ENCODE measurements at regions not wholly inside any gene's neighbourhood (a gene's known extent, or its start where the extent isn't known, plus 50 kb on each side); places are given as distances from the start of the nearest gene placed in this dataset.

DNA sequence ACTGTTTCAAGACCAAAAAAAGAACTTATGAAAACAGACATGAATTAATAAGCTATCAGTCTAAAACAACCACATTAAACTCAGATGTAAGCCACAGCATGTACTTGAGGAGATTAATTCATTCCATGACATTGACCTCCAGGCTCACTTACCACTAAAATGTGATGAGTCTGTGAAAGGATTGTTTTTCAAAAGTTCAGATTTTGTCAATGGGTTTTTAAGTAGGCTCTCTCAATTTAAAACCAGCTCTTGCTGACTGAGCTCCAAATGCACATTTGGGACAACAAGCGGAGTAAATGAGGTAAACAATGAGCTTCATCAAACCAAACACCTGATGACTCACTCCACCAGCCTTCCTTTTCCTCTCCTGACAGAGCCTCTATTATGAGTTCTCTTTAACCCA lies 197.0 kb downstream of the SIM1 start:
- DNase-seq (ENCODE audit: low spot score), result no peak

DNA sequence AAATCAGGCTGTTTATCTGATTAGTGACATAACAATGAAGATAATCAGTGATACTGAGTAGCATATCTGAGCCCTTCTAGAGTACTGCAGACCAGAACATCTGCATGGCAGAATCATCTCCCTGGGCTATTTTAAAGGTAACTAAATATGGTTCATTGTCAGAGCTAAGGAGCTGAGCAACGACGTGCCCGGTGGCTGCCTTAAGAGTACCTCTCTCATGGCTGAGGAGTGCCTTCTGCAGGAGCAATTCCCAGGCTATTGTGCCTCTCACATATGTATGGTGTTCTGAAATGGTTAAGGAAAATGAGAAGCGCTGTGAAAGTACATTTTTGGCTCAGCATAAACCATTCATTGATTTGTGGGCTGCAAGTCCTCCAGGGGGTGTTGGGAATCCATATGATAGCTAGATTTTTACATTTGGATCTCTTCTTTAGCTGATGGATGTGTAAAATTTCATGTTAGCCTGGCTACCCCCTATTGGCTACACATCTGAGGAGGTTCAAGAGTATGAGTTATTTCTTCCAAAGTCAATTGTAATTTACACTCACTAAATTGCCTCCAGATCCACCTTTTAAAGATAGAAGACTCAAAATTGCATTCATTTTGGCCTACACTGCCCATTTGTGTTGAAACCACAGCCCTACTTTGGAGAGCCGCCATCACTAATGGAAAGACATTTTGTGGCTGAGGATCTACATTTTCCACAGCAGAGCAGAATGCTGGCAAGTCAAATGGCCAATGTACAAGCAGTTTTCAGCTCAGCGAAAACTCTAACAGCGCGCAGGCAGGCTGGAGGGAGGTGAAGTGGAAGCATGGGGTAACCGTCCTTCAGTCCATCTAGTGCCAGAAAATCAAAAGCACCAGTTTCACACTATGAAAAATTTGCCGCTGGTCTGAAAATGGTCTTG lies 198.0 kb downstream of the SIM1 start:
- no peak for DNase-seq (ENCODE audit: low spot score)

DNA sequence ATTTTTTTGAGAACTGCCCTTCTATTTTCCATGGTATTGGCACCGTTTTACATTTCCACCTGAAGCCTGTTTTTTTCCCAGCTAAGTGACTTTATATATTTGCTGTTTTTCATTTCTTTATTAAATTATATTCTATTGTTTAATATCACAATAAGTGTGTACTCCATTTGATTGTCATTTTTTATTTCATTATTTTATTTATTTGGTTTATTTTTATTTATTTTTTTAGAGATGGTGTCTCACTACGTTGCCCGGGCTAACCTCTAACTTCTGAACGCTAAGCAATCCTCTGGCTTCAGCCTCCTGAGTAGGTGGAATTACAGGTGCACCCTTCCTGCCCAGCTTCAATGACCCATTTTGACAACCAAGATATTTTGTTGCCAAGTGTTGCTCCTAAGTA lies 202.6 kb downstream of the SIM1 start:
- no peak for DNase-seq (ENCODE audit: low spot score)

DNA sequence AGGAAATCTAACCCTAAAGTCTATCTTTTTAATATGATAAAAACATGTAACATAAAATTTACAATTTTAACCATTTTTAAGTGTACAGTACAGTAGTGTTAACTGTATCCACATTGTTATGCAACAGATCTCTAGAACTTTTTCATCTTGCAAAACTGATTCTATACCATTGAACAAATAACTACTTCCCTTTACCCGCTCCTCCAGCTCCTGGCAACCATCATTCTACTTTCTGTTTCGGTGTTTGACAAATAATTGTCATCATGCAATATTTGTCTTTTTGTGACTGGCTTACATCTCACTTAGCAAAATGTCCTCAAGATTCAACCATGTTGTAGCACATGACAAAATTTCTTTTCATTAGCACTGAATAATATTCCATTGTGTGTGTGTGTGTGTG lies 203.2 kb downstream of the SIM1 start:
- no peak for DNase-seq (ENCODE audit: low spot score)

DNA sequence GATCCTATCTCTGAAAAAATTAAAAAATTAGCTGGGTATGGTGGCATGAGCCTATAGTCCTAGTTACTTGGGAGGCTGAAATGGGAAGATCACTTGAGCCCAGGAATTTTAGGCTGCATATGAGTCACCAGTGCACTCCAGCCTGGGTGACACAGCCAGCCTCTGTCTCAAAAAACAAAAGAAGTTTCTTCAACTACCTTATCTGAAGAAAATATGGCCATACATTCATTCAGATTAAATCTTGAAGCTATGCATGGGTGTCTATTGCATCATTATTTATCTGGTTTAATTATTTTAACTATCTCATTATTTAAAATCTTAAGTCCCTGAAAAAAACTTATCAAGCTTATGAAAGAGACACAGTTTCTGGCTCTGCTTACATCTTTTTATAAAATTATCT lies 204.1 kb downstream of the SIM1 start:
- DNase-seq (ENCODE audit: low spot score), result no peak

DNA sequence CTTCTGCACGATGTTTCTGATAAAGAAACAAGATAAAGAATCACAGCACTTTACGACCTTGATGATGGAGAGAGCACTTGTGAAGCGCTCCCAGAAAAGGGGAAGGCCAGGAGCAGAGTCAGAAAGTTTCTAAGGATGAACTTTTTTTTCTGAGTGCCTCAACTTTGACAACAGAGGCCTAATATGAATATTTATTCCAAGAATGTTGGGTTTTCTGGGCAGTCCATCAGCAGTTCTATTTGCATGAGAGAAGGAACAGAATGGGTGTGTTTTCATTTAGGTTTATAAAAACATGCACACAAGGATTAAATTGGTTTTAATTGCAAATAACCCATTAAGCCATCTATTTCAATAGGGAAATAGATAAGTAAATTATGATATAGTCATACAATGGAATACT lies 204.9 kb downstream of the SIM1 start:
- DNase-seq (ENCODE audit: low spot score), result no peak

DNA sequence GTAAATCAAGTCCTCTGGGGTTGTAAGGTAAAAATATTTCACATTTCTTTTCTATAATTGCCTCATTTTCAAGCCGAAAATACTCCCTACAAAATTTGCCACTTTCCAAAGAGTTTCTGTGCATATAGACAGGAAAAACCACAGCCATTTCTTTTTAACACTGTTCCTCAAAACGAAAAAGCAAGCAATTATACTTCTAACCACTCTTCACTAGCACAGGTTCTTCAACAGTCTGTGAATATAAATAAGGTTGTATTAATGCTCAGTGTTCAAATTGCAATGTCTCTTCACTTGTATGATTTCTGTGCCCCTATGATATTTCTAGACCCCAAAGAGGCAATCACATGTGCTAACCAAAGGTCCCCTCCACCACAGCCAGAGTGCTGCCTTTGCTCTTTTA lies 206.0 kb downstream of the SIM1 start:
- no peak for DNase-seq (ENCODE audit: low spot score)

DNA sequence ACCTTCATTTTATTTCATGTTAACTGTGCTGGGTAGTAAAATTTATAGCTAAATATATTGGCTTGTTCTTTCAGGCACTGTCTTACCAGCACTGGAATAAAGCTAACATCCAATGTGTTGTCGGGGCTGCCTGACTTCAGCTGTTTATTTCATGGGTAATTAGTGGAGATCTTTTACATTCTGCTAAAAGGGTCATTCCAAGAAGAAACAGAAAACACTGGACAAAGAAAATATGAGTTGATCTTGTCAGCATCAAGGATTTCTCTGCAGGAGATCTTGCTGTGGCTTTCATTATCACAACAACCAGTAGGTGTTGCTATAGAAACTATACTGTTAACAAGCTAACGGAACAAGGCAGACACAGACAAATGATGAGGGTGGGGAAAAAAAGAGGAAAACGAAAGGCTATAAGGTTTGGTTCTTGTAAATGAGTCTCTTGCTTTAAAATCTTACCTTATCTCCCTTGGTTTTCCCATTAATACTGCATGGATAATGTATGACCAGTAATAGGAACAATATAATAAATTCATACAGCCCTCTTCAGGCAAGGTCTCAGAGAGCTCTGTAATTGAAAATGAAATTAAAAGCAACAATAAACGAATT lies 206.8 kb downstream of the SIM1 start:
- DNase-seq (ENCODE audit: low spot score), result peak; percentile 26

DNA sequence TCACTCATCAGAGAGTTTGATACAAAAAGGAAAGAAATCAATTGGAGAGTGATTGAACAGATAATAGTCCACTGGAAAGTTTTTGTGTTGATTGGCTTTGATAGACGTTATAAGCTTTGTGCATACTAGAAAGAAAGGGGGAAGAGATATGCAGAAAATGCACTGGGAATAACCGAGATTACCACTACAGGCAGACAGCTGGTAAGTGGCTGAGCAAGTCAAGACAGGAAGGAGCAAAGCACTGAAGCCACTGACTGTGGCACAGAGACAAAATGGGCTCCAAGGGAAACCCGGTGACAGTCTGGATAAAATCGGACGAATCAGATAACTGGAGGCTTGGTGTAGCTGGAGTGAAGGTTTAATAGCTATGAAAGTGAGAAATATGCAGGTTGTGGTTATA lies 209.0 kb downstream of the SIM1 start:
- DNase-seq (ENCODE audit: low spot score), result no peak

DNA sequence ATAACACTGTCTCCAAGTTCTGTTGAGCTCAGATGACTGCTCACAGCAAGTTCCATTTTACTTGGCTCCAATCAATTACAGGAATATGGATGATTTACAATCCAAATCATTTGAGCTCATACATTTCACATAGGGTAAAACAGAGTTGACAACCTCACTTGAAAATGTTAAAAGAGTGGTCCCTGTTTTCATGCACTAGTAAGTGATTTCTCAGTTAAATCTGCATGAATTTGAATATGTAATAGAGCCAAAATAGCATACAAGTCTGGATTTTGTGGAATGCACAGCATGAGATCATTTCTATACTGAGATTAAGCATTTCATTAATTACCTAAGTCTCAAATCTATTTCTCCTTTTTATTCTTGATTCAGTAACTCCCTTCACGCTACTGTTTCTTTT lies 217.6 kb downstream of the SIM1 start:
- DNase-seq (ENCODE audit: low spot score), result no peak

DNA sequence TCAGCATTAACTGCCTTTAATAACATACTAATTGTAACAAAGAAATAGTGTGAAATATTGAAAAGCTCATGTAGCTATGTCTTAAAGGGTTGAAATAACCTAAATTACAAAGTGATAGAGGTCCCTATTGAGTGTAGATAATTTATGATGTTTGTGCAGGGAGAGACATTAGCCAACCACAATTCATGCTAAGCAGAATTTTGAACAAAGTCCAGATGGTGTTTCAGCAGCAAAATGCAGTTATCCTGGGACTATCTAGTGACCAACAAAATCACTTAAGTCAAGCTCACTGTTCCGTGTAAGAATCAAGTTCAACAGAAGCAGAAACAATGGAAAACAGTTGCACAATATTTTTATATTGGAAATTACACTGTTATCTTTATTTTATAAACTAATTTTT lies 218.5 kb downstream of the SIM1 start:
- DNase-seq (ENCODE audit: low spot score), result no peak

DNA sequence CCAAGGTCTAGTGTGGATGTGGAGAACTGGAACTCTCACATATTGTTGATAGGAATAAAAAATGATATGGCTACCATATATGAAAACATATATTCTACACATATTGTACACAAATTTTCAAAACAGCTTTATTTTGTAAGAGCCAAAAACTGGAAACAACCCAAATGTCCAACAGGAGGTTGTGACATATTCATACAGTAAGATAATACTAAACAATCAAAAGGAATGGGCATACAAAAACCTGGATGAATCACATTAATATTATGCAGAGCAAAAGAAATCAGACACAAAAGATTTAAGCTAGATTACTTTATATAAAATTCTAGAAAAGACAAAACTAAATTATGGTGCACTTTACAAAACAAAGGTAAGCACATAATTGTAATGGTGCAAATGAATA lies 223.9 kb downstream of the SIM1 start:
- DNase-seq (ENCODE audit: low spot score), result no peak

DNA sequence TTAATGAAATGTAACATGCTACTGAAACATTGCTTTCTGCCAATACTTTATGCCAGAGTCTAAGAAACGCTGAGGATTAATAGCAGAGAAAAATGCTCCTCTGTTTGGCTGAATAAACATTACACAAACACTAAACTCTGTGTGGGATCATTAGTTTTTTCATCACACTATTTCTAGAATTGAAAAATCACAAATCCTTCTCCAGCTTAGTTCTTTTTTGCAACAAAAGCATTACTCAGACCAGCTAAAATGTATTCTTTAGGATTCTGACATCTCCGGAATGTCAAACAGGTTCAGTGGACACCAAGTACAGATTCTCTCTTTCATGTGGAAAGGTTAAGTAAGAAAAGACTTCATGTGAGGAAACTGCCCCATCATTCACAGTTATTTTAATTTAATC lies 226.9 kb downstream of the SIM1 start:
- no peak for DNase-seq (ENCODE audit: low spot score)

DNA sequence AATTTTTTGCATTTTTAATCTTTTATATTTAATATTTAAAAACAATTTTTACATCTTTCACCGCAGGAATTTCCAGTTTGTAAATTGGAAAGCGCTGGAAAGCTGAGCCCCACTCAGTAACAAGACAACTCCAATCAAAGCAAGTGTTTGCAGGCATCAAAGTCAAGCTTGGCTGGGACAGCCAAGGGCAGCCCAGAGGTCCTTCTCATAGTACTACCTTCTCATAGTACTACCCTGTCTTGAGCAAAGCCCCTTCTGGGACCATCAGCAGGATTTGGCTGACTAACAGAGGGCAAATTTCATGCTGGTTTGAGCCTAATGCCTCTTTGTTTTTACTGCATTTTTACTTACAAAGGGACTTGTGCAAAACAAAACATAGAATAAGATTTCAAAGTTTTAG lies 228.3 kb downstream of the SIM1 start:
- no peak for DNase-seq (ENCODE audit: low spot score)

DNA sequence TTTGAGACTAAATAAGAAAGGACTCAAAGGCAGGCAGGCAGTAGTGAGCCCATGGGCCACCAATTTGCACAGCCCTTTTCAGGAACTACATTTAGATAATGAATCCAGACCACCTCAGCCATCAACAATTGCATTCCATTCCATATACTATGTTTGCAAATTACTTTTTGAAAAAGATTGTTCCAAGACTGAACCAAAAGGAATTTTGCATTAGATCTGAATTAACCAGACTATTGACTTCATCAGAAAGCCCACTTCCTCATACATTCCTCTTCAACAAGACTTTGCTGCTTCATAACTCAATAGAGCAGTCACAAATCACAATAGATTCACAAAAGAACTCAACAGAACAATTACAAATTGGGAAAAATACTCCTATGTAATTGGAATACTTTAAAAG lies 229.1 kb downstream of the SIM1 start:
- no peak for DNase-seq (ENCODE audit: low spot score)

DNA sequence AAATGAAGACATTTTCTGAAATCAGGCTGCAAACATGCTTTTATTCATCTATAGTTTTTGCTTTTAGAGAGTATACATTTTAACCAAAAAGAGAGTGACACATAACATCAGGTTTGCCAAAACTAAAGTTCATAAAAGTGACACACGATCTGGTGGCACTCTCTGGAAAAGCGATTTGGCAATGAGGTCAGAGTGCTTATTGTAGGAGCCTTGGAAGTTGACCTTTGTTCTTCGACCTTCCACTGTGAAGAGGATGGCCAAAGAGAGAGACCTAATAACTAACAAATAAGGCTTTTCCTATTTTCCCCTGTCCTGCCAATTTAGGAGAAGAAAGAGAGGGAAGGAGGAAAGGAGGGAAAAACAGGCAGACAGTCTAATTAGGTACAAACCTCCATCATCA lies 230.1 kb downstream of the SIM1 start:
- DNase-seq (ENCODE audit: low spot score), result no peak

DNA sequence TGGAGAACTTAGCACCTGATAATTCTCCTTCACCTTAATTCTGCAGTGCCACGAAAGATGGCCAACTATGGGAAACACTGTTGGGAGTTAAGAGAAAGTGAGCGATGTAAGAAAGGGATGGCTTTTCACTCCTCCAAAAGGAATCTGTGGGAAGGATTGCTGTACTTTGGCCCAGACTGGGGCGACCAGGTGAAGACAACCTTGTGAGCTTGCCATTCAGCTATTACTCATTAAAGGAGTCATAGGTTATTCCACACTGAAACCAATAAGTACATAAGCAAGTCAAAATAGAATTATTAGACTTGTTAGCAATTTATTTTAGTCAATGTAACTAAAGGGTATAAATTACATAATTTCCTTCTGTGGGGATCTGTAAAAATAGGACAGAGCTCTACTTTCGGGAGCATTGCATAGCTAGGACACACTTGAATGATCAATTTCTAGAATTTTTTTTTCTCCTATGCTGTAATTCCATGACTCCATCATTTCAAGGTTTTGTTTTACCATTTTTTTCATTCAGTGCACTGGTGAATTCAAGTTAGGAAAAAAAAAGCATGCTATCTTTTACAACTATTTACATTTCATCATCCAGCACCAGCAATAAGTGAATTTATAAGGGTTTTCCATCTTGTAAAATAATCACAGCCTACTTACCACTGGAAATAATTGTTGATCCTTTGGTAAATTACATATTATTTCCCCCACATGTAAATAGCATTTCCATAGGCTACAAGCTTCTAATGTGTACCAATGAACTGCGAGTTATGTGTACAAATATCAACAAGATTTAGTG lies 231.7 kb downstream of the SIM1 start:
- DNase-seq (ENCODE audit: low spot score), result no peak

DNA sequence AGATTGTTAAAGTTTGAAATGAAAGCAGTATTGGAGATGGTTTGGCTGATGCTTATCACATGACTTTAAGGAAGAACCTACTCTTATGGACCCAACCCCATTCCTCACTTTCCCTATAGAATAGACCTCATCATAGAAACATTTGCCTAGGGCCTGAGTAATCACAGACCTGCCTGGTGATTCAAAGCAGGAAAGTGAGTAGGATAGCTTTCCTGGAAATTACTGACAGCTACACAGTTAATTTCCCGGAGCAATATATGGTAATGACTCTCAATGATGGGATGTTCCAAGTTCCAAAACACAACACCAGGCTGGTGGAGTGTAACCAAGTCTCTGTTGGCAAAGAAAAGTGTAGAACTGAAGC lies 233.8 kb downstream of the SIM1 start:
- DNase-seq (ENCODE audit: low spot score), result no peak

DNA sequence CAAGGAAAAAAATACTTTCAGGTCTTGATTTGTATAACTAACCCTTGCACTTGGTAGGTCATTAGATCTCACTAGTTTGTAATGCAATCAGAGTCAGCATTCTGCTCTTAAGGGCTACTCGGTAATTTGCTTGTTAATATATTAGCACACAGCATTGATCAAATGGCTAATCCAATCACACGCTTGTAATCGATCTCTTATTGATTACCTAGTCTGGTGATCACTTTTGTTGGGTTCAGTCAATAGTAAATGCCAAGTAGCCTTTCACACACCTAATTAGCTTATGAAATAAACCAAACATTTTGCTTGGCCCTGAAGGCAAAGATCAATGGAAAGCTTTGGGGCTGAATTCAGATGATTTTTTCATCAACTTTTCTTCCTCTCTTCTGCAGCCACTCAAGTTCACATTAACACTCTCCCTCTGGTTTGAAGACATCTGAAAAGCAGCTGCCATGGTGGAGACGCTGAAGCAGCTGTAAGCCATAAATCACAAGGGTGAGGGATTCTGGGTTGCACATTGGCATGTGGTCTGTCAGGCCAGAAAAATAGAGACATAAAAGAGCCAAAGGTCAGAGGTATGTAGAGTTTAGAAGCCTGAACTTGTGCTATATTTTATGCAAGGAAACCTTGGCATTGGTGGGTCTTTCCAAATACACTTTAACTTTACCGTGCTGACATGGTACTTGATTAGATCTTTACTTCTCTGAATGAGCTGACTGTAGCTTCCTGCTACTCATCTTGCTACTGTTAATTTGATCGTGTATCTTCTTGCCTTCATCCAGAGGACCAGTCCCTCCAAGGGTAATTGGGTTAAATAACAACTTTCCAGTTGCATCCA lies 234.4 kb downstream of the SIM1 start:
- DNase-seq (ENCODE audit: low spot score), result no peak

DNA sequence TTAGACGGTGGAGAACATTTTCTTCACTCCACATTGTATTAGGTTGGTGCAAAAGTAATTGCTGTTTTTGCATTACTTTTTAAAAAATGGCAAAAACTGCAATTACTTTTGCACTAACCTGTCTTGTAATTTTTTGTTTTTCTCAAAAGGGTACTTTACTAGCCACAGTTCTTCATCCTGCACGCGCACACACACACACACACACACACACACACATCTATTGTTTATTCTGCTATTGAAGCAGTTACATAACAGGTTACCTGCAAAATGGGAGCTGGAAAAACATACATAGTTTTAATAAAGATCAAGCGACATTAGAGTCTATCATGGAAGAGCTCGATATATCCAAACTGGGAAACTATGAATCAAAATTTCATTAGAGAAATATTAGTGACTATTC lies 235.2 kb downstream of the SIM1 start:
- DNase-seq (ENCODE audit: low spot score), result no peak

DNA sequence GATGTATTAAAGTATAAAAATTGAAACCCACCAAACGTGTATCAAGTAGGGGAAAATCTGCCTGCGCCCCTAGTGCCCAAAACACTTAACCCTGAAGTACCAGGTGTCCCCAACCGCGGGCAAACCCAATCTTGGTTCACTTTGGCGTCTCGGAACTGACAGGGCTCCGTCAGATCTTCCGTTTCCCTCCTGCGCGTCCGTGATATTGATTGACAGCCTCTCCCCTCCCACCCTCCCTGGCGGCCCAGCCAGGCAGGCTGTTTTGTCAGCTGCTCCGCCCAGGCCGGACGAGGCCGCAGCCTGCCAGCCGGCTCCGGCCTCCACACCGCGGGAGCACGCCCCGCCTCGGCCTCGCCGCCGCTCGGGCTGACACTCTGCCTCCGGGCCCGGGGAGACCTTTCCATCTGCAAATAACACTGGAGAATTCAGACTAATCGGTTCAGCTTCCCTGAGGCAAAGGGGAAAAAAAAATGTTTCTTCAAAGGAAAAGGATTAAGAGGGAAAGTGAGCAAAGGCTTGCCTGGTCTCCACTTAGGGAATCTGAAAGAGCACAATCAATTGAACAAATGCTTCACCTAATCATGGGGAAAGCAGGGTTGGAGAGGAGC lies 234.9 kb upstream of the MCHR2 start:
- peak; percentile 88 for DNase-seq (ENCODE audit: low spot score)

DNA sequence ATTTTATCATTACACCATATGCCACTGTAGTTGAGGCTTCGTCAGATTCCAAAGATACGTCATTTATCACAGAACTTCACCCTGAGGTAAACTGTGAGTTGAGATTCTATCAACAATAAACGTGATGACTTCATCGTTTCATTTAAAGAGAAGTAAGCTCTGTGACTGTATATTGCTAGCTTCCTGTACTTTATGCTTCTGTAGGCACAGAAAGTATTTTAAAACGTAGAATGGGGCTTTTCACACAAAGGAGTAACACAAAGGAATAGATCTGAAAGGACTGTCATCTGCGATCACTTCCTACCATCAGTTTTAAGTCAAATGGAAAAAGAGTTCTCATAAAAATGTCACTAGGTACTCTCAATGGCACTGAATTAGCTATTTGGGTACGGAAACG lies 234.4 kb upstream of the MCHR2 start:
- DNase-seq (ENCODE audit: low spot score), result no peak

Measured in iPS-NIHi11 (cell line).